ENCODE measurements at regions not wholly inside any gene's neighbourhood (a gene's known extent, or its start where the extent isn't known, plus 50 kb on each side); places are given as distances from the start of the nearest gene placed in this dataset.
"Not testable (repeated sequence)": the region's sequence is repeated elsewhere in the genome, so short reads cannot be mapped to it uniquely, and the experiment has no call there.

- no peak for DNase-seq
Measured at GRCh38 chr2:228493852-228494251, 312.4 kb upstream of the SPHKAP start.

- DNase-seq, result no peak
Measured at GRCh38 chr2:228479014-228479413, 297.5 kb upstream of the SPHKAP start.

GRCh38 chr2:228474466-228474865, 293.0 kb upstream of the SPHKAP start:
- no peak for DNase-seq

- no peak for DNase-seq
Measured at GRCh38 chr2:228469721-228470120, 288.2 kb upstream of the SPHKAP start.

- no peak for DNase-seq
Measured at GRCh38 chr2:228466851-228467250, 285.4 kb upstream of the SPHKAP start.

- no peak for DNase-seq
Measured at GRCh38 chr2:228465408-228465807, 283.9 kb upstream of the SPHKAP start.

- DNase-seq, result no peak
Measured at GRCh38 chr2:228458364-228458763, 276.9 kb upstream of the SPHKAP start.

GRCh38 chr2:228447266-228447915, 265.9 kb upstream of the SPHKAP start:
- DNase-seq, result no peak

GRCh38 chr2:228446734-228447133, 265.2 kb upstream of the SPHKAP start:
- no peak for DNase-seq

- no peak for DNase-seq
Measured at GRCh38 chr2:228444161-228444560, 262.7 kb upstream of the SPHKAP start.

GRCh38 chr2:228433721-228434120, 252.2 kb upstream of the SPHKAP start:
- DNase-seq, result no peak

- DNase-seq, result no peak
Measured at GRCh38 chr2:228432116-228432515, 250.6 kb upstream of the SPHKAP start.

- no peak for DNase-seq
Measured at GRCh38 chr2:228430986-228431385, 249.5 kb upstream of the SPHKAP start.

- no peak for DNase-seq
Measured at GRCh38 chr2:228426502-228427216, 245.2 kb upstream of the SPHKAP start.

GRCh38 chr2:228425411-228426060, 244.0 kb upstream of the SPHKAP start:
- DNase-seq, result not testable (repeated sequence)

- DNase-seq, result no peak
Measured at GRCh38 chr2:228417956-228418355, 236.5 kb upstream of the SPHKAP start.

GRCh38 chr2:228417526-228417925, 236.0 kb upstream of the SPHKAP start:
- no peak for DNase-seq

- DNase-seq, result no peak
Measured at GRCh38 chr2:228410061-228410460, 228.6 kb upstream of the SPHKAP start.

- no peak for DNase-seq
Measured at GRCh38 chr2:228409493-228409892, 228.0 kb upstream of the SPHKAP start.

GRCh38 chr2:228408529-228409227, 227.2 kb upstream of the SPHKAP start:
- DNase-seq, result no peak

GRCh38 chr2:228407821-228408220, 226.3 kb upstream of the SPHKAP start:
- DNase-seq, result no peak

- DNase-seq, result no peak
Measured at GRCh38 chr2:228401065-228401912, 219.8 kb upstream of the SPHKAP start.

- DNase-seq, result no peak
Measured at GRCh38 chr2:228387776-228388175, 206.3 kb upstream of the SPHKAP start.
